H9 (cell line): ENCODE measurements at regions not wholly inside any gene's neighbourhood (a gene's known extent, or its start where the extent isn't known, plus 50 kb on each side); places are given as distances from the start of the nearest gene placed in this dataset.

ENCODE experiments used
- DNase-seq: peaks from one replicate; pipeline ENCODE4 v3.0.0-alpha.2; 2017
- H2AFZ ChIP-seq: one replicate; pipeline ENCODE4 v1.6.1; 2013; ENCODE audit warnings: mild to moderate bottlenecking, low read length, control low read depth, moderate library complexity
- H2AK5ac ChIP-seq: 2 replicates; pipeline ENCODE4 v1.6.1; 2013; ENCODE audit warnings: low read length, control low read depth, mixed read lengths; ENCODE audit not compliant: insufficient read length
- H2BK120ac ChIP-seq: one replicate; pipeline ENCODE4 v1.6.1; 2013; ENCODE audit warnings: low read depth, mild to moderate bottlenecking, low read length, control low read depth, inconsistent platforms; ENCODE audit not compliant: poor library complexity, severe bottlenecking
- H2BK12ac ChIP-seq: 2 replicates; pipeline ENCODE4 v1.6.1; 2013; ENCODE audit warnings: low read length, control low read depth, mixed read lengths, low read depth; ENCODE audit not compliant: insufficient read length
- H2BK15ac ChIP-seq: 2 replicates; pipeline ENCODE4 v1.6.1; 2013; ENCODE audit warnings: low read depth, low read length, control low read depth
- H2BK20ac ChIP-seq: one replicate; pipeline ENCODE4 v1.6.1; 2013; ENCODE audit warnings: low read depth, mild to moderate bottlenecking, low read length, control low read depth, inconsistent platforms; ENCODE audit not compliant: poor library complexity, severe bottlenecking
- H2BK5ac ChIP-seq: 2 replicates; pipeline ENCODE4 v1.6.1; 2013; ENCODE audit warnings: low read length, control low read depth, mixed read lengths; ENCODE audit not compliant: insufficient read length
- H3K14ac ChIP-seq: 2 replicates; pipeline ENCODE4 v1.6.1; 2013; ENCODE audit warnings: low read length, control low read depth; ENCODE audit not compliant: insufficient read depth
- H3K18ac ChIP-seq: 2 replicates; pipeline ENCODE4 v1.6.1; 2013; ENCODE audit warnings: low read depth, mild to moderate bottlenecking, mixed read lengths, low read length, control low read depth; ENCODE audit not compliant: insufficient read length
- H3K23ac ChIP-seq: 2 replicates; pipeline ENCODE4 v1.6.1; 2013; ENCODE audit warnings: low read length, control low read depth, mixed read lengths, low read depth; ENCODE audit not compliant: insufficient read length
- H3K23me2 ChIP-seq: 2 replicates; pipeline ENCODE4 v1.6.1; 2013; ENCODE audit warnings: low read depth, mild to moderate bottlenecking, mixed read lengths, low read length, control low read depth; ENCODE audit not compliant: insufficient read length, poor library complexity, severe bottlenecking
- H3K27ac ChIP-seq: 2 replicates; pipeline ENCODE4 v1.5.1; 2013; ENCODE audit warnings: low read length, control low read depth, mixed read lengths, low read depth; ENCODE audit not compliant: insufficient read length
- H3K27me3 ChIP-seq: 2 replicates; pipeline ENCODE4 v1.6.1; 2013; ENCODE audit warnings: low read length, control low read depth, inconsistent platforms; ENCODE audit not compliant: insufficient read depth
- H3K4ac ChIP-seq: 2 replicates; pipeline ENCODE4 v1.6.1; 2013; ENCODE audit warnings: low read depth, mild to moderate bottlenecking, control low read depth, inconsistent platforms, low read length, moderate library complexity
- H3K4me1 ChIP-seq: 2 replicates; pipeline ENCODE4 v1.6.1; 2013; ENCODE audit warnings: low read length, control low read depth, inconsistent platforms; ENCODE audit not compliant: insufficient read depth
- H3K4me2 ChIP-seq: 2 replicates; pipeline ENCODE4 v1.6.1; 2013; ENCODE audit warnings: low read length, control low read depth, mixed read lengths; ENCODE audit not compliant: insufficient read length, insufficient read depth
- H3K56ac ChIP-seq: 2 replicates; pipeline ENCODE4 v1.6.1; 2013; ENCODE audit warnings: low read depth, mild to moderate bottlenecking, mixed read lengths, low read length, control low read depth; ENCODE audit not compliant: insufficient read length
- H3K79me1 ChIP-seq: 2 replicates; pipeline ENCODE4 v1.6.1; 2013; ENCODE audit warnings: low read depth, mild to moderate bottlenecking, moderate library complexity, low read length, control low read depth, inconsistent platforms; ENCODE audit not compliant: insufficient read depth, poor library complexity, severe bottlenecking
- H3K79me2 ChIP-seq: 2 replicates; pipeline ENCODE4 v1.6.1; 2013; ENCODE audit warnings: low read length, control low read depth, inconsistent platforms; ENCODE audit not compliant: insufficient read depth
- H3K9ac ChIP-seq: 2 replicates; pipeline ENCODE4 v1.6.1; 2013; ENCODE audit warnings: low read length, control low read depth, mixed read lengths; ENCODE audit not compliant: insufficient read length; ENCODE audit errors: extremely low read depth
- H3K9me3 ChIP-seq: one replicate; pipeline ENCODE4 v1.6.1; 2013; ENCODE audit warnings: low read depth, low read length, inconsistent platforms; ENCODE audit not compliant: control insufficient read depth
- H3T11ph ChIP-seq: one replicate; pipeline ENCODE4 v1.6.1; 2013; ENCODE audit warnings: mild to moderate bottlenecking, low read length, control low read depth, inconsistent platforms
- H4K20me1 ChIP-seq: one replicate; pipeline ENCODE4 v1.6.1; 2013; ENCODE audit not compliant: control insufficient read depth, insufficient read length, insufficient read depth
- H4K5ac ChIP-seq: 2 replicates; pipeline ENCODE4 v1.6.1; 2013; ENCODE audit warnings: low read depth, mild to moderate bottlenecking, mixed read lengths, low read length, control low read depth; ENCODE audit not compliant: insufficient read length
- H4K8ac ChIP-seq: replicated peaks from 2 replicates; pipeline ENCODE4 v1.6.1; 2013; ENCODE audit warnings: low read length, control low read depth, mixed read lengths, low read depth; ENCODE audit not compliant: insufficient read length
- H4K91ac ChIP-seq: 2 replicates; pipeline ENCODE4 v1.6.1; 2013; ENCODE audit warnings: low read depth, mild to moderate bottlenecking, moderate library complexity, mixed read lengths, low read length, control low read depth; ENCODE audit not compliant: insufficient read length
- H3K27ac Mint-ChIP-seq, 3 experiments: 2 replicates in 2 of 3; 3 replicates in 1 of 3; pipeline ENCODE4 v1.8.0; 2020 to 2021; ENCODE audit warnings: mixed read lengths in 3 of 3, mild to moderate bottlenecking in 1 of 3, moderate library complexity in 1 of 3
- H3K27me3 Mint-ChIP-seq: 2 replicates; pipeline ENCODE4 v1.8.0; 2021; ENCODE audit warnings: low read depth, mild to moderate bottlenecking, moderate library complexity, mixed read lengths
- H3K36me3 Mint-ChIP-seq, 3 experiments: 2 replicates in 2 of 3; 3 replicates in 1 of 3; pipeline ENCODE4 v1.8.0; 2020 to 2021; ENCODE audit warnings: low read depth in 3 of 3, mixed read lengths in 3 of 3; ENCODE audit not compliant: insufficient read depth in 1 of 3
- H3K4me1 Mint-ChIP-seq, 2 experiments: 2 replicates each; pipeline ENCODE4 v1.8.0; 2020; ENCODE audit warnings: mixed read lengths in 2 of 2
- H3K4me3 Mint-ChIP-seq, 2 experiments: 2 replicates in 1 of 2; 3 replicates in 1 of 2; pipeline ENCODE4 v1.8.0; 2020 to 2021; ENCODE audit warnings: mild to moderate bottlenecking in 2 of 2, mixed read lengths in 2 of 2, moderate library complexity in 1 of 2
- H3K9me3 Mint-ChIP-seq, 2 experiments: 2 replicates in 1 of 2; 3 replicates in 1 of 2; pipeline ENCODE4 v1.8.0; 2020; ENCODE audit warnings: mild to moderate bottlenecking in 2 of 2, mixed read lengths in 2 of 2, moderate library complexity in 1 of 2
- WGBS: extraction: QIAGEN DNeasy Blood & Tissue Kit; methylation state at CpG from one replicate; pipeline ENCODE4 v1.1.7; 2013; ENCODE audit warnings: missing lambda C conversion rate, low lambda C conversion rate, mixed read lengths; ENCODE audit not compliant: insufficient read length; ENCODE audit errors: extremely low coverage; 5-methylcytosine and 5-hydroxymethylcytosine counted together
- TF ChIP-seq, protein P1 (sequence below): fragments of 200-600 bp; sonication (generic); conservative IDR thresholded peaks from 3 replicates; pipeline ENCODE4 v1.8.0; 2021; ENCODE audit warnings: antibody characterized with exemption, mild to moderate bottlenecking

DNA sequence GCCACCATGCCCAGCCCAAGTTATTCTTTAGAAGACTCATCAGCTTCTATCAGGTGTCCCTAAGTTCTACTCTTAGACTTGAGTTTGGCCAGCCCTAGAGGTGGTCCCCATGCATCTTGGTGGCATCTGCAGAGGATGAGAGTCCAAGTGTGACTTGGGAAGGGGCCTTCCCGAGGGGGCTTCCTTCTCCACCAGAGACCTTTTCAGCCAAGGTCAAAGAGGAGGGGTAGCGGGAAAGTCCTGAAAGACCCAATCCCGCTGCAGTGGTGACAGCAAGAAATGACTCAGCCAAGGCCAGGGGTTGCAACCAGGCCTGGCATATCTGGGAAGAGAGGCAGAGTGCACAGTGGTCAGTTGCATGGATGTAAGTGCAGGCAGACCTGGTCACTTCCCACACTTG is 61.7 kb upstream of the MGMT start:
- Mint-ChIP-seq H3K4me3 (no peak overlapping the region), H3K36me3 (no peaks in the 10 kb centered on the region), H3K27me3 (no peaks in the 10 kb centered on the region; the same call in 1 of the 2 replicates), H3K27ac (no peak overlapping the region), H3K4me1 (peaks cover 0 to 2% of the 10 kb centered on the region in 2 experiments; a peak in 1 of 4 replicates), H3K9me3 (no peaks in the 10 kb centered on the region; a peak in 1 of 5 replicates)
- Histone ChIP-seq H2BK15ac (no peak overlapping the region), H3K14ac (no peak overlapping the region; the same call in 1 of the 2 replicates), H4K20me1 (no peaks in the 10 kb centered on the region), H3K23me2 (no peaks in the 10 kb centered on the region), H2BK5ac (no peak overlapping the region), H3K27me3 (no peaks in the 10 kb centered on the region), H2BK12ac (no peak overlapping the region), H3K4ac (no peak overlapping the region), H4K91ac (no peak overlapping the region), H3K79me1 (no peaks in the 10 kb centered on the region), H3K27ac (no peak overlapping the region), H3K9ac (no peak overlapping the region), H3K79me2 (no peaks in the 10 kb centered on the region), H2BK120ac (no peak overlapping the region), H3T11ph (no peak overlapping the region), H2AFZ (no peak overlapping the region), H3K18ac (no peak overlapping the region), H3K56ac (no peak overlapping the region), H2AK5ac (no peak overlapping the region), H3K9me3 (no peaks in the 10 kb centered on the region), H3K23ac (no peak overlapping the region), H4K5ac (no peak overlapping the region), H4K8ac (no peak overlapping the region), H3K4me1 (no peaks in the 10 kb centered on the region), H3K4me2 (no peak overlapping the region), H2BK20ac (no peak overlapping the region)
- no CpG with 5 or more reads among the region's 3 CpGs for WGBS
- DNase-seq = no peak
- TF ChIP-seq, protein P1, sequence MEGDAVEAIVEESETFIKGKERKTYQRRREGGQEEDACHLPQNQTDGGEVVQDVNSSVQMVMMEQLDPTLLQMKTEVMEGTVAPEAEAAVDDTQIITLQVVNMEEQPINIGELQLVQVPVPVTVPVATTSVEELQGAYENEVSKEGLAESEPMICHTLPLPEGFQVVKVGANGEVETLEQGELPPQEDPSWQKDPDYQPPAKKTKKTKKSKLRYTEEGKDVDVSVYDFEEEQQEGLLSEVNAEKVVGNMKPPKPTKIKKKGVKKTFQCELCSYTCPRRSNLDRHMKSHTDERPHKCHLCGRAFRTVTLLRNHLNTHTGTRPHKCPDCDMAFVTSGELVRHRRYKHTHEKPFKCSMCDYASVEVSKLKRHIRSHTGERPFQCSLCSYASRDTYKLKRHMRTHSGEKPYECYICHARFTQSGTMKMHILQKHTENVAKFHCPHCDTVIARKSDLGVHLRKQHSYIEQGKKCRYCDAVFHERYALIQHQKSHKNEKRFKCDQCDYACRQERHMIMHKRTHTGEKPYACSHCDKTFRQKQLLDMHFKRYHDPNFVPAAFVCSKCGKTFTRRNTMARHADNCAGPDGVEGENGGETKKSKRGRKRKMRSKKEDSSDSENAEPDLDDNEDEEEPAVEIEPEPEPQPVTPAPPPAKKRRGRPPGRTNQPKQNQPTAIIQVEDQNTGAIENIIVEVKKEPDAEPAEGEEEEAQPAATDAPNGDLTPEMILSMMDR = no peak
